Endothelial cell of umbilical vein (primary cell): ENCODE measurements at regions not wholly inside any gene's neighbourhood (a gene's known extent, or its start where the extent isn't known, plus 50 kb on each side); places are given as distances from the start of the nearest gene placed in this dataset.

Source experiments
- BruUV-seq: library from RNA; stranded (reverse); fragments of 400-500 nt; replicated peaks from 2 replicates; lab custom pipeline; 2021; lab: Mats Ljungman, UMichigan
- CTCF ChIA-PET: fragments of 300-600, 350-600 bp; sonication (Branson Sonifier 250); formaldehyde crosslinking; loops from one replicate; lab custom pipeline; 2021; ENCODE audit warnings: antibody characterized with exemption, inconsistent platforms; lab: Charles Lee
- POLR2A ChIA-PET: fragments of 300-600, 350-600 bp; sonication (Branson Sonifier 250); formaldehyde crosslinking; loops from one replicate; lab custom pipeline; 2021; ENCODE audit warnings: antibody characterized with exemption, inconsistent platforms; lab: Charles Lee
- DNase-seq: peaks from one replicate; pipeline ENCODE4 v3.0.0-alpha.2; 2011; ENCODE audit warnings: low read depth, low spot score
- FAIRE-seq: peaks from 2 replicates; lab custom pipeline; 2011; peaks lifted over from hg19 to GRCh38; lab: Jason Lieb, UNC
- H2AFZ ChIP-seq: 2 replicates; pipeline ENCODE4 v1.6.0; 2012; ENCODE audit warnings: low read depth, low read length, control low read depth, inconsistent platforms
- H3K27ac ChIP-seq: 2 replicates; pipeline ENCODE4 v1.5.1; 2011; ENCODE audit warnings: low read depth, mild to moderate bottlenecking, control low read depth, low read length, moderate library complexity; ENCODE audit not compliant: insufficient read depth
- H3K27me3 ChIP-seq, 2 experiments: 2 replicates each; pipeline versions ENCODE4 v1.6.0 to v1.6.1; 2011; ENCODE audit warnings: low read length in 2 of 2, mixed read lengths in 1 of 2; ENCODE audit not compliant: control insufficient read depth in 2 of 2, insufficient read depth in 2 of 2
- H3K36me3 ChIP-seq, 2 experiments: 2 replicates in 1 of 2; 3 replicates in 1 of 2; pipeline ENCODE4 v1.5.1; 2011; ENCODE audit warnings: low read length in 2 of 2, mild to moderate bottlenecking in 1 of 2, moderate library complexity in 1 of 2; ENCODE audit not compliant: control insufficient read depth in 2 of 2, insufficient read depth in 2 of 2; ENCODE audit errors: extremely low read depth in 1 of 2
- H3K4me1 ChIP-seq: 3 replicates; pipeline ENCODE4 v1.5.1; 2011; ENCODE audit warnings: mild to moderate bottlenecking, low read length; ENCODE audit not compliant: control insufficient read depth, insufficient read depth; ENCODE audit errors: extremely low read depth
- H3K4me2 ChIP-seq: 2 replicates; pipeline ENCODE4 v1.6.1; 2011; ENCODE audit warnings: low read length, control low read depth, mixed read lengths; ENCODE audit not compliant: insufficient read depth
- H3K4me3 ChIP-seq, 3 experiments: fragments of 200-600 bp in 1 of 3; sonication (generic), shearing (Covaris generic) in 1 of 3; replicated peaks in 1 of 3; 2 replicates each; pipeline ENCODE4 v1.5.1; 2011 to 2016; ENCODE audit warnings: control low read depth in 3 of 3, low read length in 3 of 3, mild to moderate bottlenecking in 2 of 3, inconsistent platforms in 1 of 3, low read depth in 1 of 3, moderate library complexity in 1 of 3; ENCODE audit not compliant: insufficient read depth in 1 of 3
- H3K79me2 ChIP-seq: 2 replicates; pipeline ENCODE4 v1.6.0; 2012; ENCODE audit warnings: low read length, inconsistent platforms; ENCODE audit not compliant: control insufficient read depth, insufficient read depth
- H3K9ac ChIP-seq: replicated peaks from 2 replicates; pipeline ENCODE3; 2011; ENCODE audit warnings: low read length, control low read depth; ENCODE audit not compliant: insufficient read depth; ENCODE audit errors: extremely low read depth
- H3K9me1 ChIP-seq: replicated peaks from 3 replicates; pipeline ENCODE4 v1.6.0; 2011; ENCODE audit warnings: mild to moderate bottlenecking, low read length; ENCODE audit not compliant: control insufficient read depth, insufficient read depth; ENCODE audit errors: extremely low read depth
- H3K9me3 ChIP-seq: replicated peaks from 2 replicates; pipeline ENCODE4 v1.5.1; 2012; ENCODE audit warnings: low read length, inconsistent platforms; ENCODE audit not compliant: control insufficient read depth, insufficient read depth
- H4K20me1 ChIP-seq: replicated peaks from 2 replicates; pipeline ENCODE3; 2011; ENCODE audit warnings: mild to moderate bottlenecking, low read length; ENCODE audit not compliant: control insufficient read depth, insufficient read depth; ENCODE audit errors: extremely low read depth
- CTCF ChIP-seq, 2 donors: IDR thresholded peaks; 1 replicate in 1 of 2; 2 replicates in 1 of 2; pipeline ENCODE4 v1.5.1; 2011; ENCODE audit warnings: low read length in 2 of 2, mild to moderate bottlenecking in 2 of 2, moderate library complexity in 2 of 2, control low read depth in 1 of 2, inconsistent platforms in 1 of 2, low read depth in 1 of 2; ENCODE audit not compliant: insufficient read depth in 1 of 2; ENCODE audit errors: extremely low read depth in 1 of 2
- EZH2 ChIP-seq: IDR thresholded peaks from 2 replicates; pipeline ENCODE4 v1.6.1; 2012; ENCODE audit warnings: borderline replicate concordance, low read depth, mild to moderate bottlenecking, moderate library complexity, low read length, inconsistent platforms; ENCODE audit not compliant: severe bottlenecking
- FOS ChIP-seq: IDR thresholded peaks from 2 replicates; pipeline ENCODE4 v1.6.1; 2011; ENCODE audit warnings: mild to moderate bottlenecking, low read length, moderate library complexity, borderline replicate concordance; ENCODE audit not compliant: insufficient read depth
- GATA2 ChIP-seq: IDR thresholded peaks from 2 replicates; pipeline ENCODE4 v1.7.0; 2011; ENCODE audit warnings: low read depth, mild to moderate bottlenecking, moderate library complexity, mixed read lengths, low read length; ENCODE audit not compliant: insufficient read length, insufficient read depth
- JUN ChIP-seq: IDR thresholded peaks from 2 replicates; pipeline ENCODE4 v1.6.1; 2011; ENCODE audit warnings: borderline replicate concordance, low read depth; ENCODE audit not compliant: insufficient read length, insufficient read depth
- MAX ChIP-seq: IDR thresholded peaks from 2 replicates; pipeline ENCODE4 v1.6.1; 2011; ENCODE audit not compliant: insufficient read depth, insufficient read length
- MYC ChIP-seq: IDR thresholded peaks from one replicate; pipeline ENCODE4 v1.6.1; 2011; ENCODE audit warnings: mild to moderate bottlenecking, low read depth, low read length
- POLR2A ChIP-seq: IDR thresholded peaks from 2 replicates; pipeline ENCODE4 v1.6.1; 2012; ENCODE audit warnings: low read depth, mild to moderate bottlenecking, control low read depth, low read length
- POLR2AphosphoS5 ChIP-seq: IDR thresholded peaks from 2 replicates; pipeline ENCODE4 v1.6.1; 2012; ENCODE audit warnings: low read depth, mild to moderate bottlenecking, control low read depth, low read length, moderate library complexity; ENCODE audit not compliant: insufficient read depth
- dilution Hi-C: fragments of 300-500 bp; cut with MboI; formaldehyde crosslinking; loops from one replicate; pipeline ENCODE4 v1.15.0; 2019; ENCODE audit warnings: low sequenced_read_pairs; ENCODE audit not compliant: extremely low pct_ligation_motif_present
- intact Hi-C: fragments of 100-400 bp; cut with micrococcal nuclease; formaldehyde crosslinking; loops from one replicate; pipeline ENCODE4 v1.10.0; 2022

GRCh38 chr4:181987392-181987791 is 255.8 kb upstream of the TENM3 start:
- intact Hi-C loops (no loop called here), dilution Hi-C loops (no loop called here)
- CTCF ChIA-PET, result no interaction called here
- no peak overlapping the region for H3K9ac ChIP-seq
- no TSS peak for BruUV-seq
- no peak overlapping the region for H2AFZ ChIP-seq
- H3K9me3 ChIP-seq, result peaks cover 3% of the 10 kb centered on the region
- no peak overlapping the region for H3K27ac ChIP-seq
- FAIRE-seq, result no peak
- DNase-seq, result no peak
- no peaks in the 10 kb centered on the region for H3K36me3 ChIP-seq
- no peaks in the 10 kb centered on the region for H3K79me2 ChIP-seq
- H3K9me1 ChIP-seq, result no peaks in the 10 kb centered on the region
- no peaks in the 10 kb centered on the region for H4K20me1 ChIP-seq
- H3K4me1 ChIP-seq, result no peaks in the 10 kb centered on the region
- H3K4me3 ChIP-seq, result no peak overlapping the region
- H3K27me3 ChIP-seq, result no peaks in the 10 kb centered on the region
- no peak overlapping the region for H3K4me2 ChIP-seq
- POLR2A ChIA-PET, result no interaction called here
- TF ChIP-seq MYC (no peak), CTCF (IDR thresholded peaks at IDR 0.05; ENCODE audit: extremely low read depth in 1 of 2, insufficient read depth in 1 of 2, low read depth in 1 of 2, low read length in 2 of 2) (no peak), FOS (no peak), JUN (no peak), EZH2 (no peak), MAX (no peak), POLR2A (no peak), POLR2AphosphoS5 (no peak), GATA2 (no peak)
